ENCODE measurements at regions not wholly inside any gene's neighbourhood (a gene's known extent, or its start where the extent isn't known, plus 50 kb on each side); places are given as distances from the start of the nearest gene placed in this dataset.

GRCh38 chr16:86061318-86061695, 162.3 kb downstream of the IRF8 start:
- no peak for DNase-seq (ENCODE audit: low spot score)

GRCh38 chr16:86061721-86062120, 162.8 kb downstream of the IRF8 start:
- DNase-seq (ENCODE audit: low spot score), result no peak

GRCh38 chr16:86062271-86062965, 163.5 kb downstream of the IRF8 start:
- DNase-seq (ENCODE audit: low spot score), result no peak

- DNase-seq (ENCODE audit: low spot score), result no peak
Observed at GRCh38 chr16:86063760-86064405, 164.9 kb downstream of the IRF8 start.

GRCh38 chr16:86064431-86065250, 165.7 kb downstream of the IRF8 start:
- DNase-seq (ENCODE audit: low spot score), result no peak

- DNase-seq (ENCODE audit: low spot score), result no peak
Observed at GRCh38 chr16:86065711-86066110, 166.7 kb downstream of the IRF8 start.

- DNase-seq (ENCODE audit: low spot score), result no peak
Observed at GRCh38 chr16:86066811-86067210, 167.8 kb downstream of the IRF8 start.

DNA sequence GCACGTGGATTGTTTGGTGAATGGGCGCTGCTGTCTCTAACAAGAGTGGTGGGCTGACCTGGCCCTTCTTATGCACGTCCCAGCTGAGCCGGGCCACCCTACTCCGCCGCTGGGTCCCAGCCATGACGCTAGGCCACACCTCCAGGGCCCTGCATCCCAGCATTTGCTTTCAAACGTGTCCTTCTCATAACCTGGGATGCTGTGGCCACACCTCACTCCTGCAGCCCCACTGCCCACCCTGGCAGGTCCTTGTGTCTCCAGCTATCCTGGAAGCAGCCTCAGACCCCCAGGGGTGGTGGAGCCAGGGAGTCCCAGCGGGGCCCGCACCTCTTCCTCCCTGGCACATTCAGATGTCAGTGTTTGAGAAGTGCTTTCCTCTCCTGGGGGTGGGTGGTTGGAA, 168.6 kb downstream of the IRF8 start:
- DNase-seq (ENCODE audit: low spot score), result no peak

DNA sequence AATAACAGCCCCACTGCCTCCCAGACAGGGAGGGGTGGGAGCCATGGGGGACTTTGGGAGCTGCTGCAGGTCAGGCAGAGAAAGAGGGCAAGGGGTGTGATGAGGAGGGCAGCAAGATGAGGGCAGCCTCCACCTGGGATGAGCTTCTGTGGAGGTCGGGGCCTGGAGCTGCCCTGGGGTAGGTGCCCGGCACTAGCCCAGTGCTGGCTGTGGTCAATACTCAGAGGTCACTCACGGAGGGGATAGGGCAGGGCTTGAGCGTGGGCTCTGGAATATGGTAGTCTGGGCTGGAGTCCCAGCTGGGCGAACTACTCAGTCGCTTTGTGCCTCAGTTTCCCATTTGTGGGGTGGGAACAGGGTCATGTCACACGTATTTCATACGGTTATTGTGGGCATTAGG, 169.0 kb downstream of the IRF8 start:
- no peak for DNase-seq (ENCODE audit: low spot score)

- no peak for DNase-seq (ENCODE audit: low spot score)
Observed at GRCh38 chr16:86068722-86069121, 169.8 kb downstream of the IRF8 start.

DNA sequence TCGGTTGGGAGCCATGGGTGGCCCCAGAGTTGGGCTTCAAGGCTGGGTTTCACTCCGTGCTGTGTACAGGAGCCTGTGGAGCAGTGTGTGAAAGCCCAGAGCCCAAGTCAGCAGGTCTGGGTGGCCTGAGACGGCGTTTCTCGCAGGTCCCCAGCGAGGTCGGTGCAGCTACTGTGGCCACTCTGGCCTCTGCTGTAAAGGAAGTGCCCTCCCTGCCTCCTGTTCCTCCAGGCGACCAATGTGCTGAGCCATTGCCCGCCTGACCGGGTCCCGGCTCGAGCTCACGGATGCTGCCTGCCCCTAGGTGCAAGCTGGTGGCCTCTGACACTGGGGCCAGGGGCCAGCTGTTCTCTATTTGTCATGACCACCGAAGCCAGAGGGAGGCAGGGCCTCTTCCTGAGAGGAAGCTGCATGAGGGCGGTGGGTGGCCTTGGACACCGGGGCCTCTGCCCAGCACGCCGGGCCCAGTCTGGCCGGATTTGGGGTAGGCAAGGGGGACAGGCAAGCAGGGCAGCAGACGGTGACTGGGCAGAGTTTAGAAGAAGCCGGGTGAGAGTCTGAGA, 170.9 kb downstream of the IRF8 start:
- no peak for DNase-seq (ENCODE audit: low spot score)

DNA sequence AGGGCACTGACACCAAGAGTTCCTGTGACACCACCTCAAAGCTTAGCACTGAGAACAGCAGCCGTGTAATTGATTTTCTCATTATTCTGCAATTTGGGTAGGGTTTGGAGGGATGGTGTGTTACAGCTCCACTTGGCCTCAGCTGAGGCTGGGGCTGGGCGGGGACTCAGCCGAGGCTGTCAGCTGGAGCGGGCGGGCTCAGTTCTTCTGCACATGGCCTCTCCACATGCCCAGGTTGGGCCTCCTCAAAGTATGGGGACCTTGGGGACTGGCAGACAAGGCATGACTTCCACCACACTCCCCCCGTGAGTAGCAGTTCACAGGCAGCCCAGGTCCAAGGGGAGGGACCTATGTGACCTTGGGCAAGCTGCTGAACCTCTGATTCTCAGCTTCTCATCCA, 171.5 kb downstream of the IRF8 start:
- no peak for DNase-seq (ENCODE audit: low spot score)

DNA sequence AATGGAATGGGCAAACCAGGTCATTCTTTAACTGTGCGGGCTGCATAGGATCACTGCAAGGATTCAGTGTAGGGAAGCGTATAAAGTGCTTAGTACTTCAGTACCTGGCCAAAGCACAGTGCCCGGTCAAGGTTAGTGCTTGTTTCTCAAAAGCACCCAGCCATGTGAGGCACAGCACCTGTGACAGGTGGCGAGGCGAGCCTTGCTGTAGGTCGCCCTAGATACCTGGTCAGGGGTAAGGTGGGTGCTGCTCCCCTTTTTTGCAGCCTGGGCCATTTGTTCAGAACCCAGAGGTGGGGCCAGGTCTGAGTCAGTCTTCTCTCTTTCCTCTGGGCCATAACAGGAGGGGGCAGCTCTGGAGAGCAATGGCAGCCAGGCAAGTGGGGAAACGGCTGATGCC, 172.0 kb downstream of the IRF8 start:
- no peak for DNase-seq (ENCODE audit: low spot score)

DNA sequence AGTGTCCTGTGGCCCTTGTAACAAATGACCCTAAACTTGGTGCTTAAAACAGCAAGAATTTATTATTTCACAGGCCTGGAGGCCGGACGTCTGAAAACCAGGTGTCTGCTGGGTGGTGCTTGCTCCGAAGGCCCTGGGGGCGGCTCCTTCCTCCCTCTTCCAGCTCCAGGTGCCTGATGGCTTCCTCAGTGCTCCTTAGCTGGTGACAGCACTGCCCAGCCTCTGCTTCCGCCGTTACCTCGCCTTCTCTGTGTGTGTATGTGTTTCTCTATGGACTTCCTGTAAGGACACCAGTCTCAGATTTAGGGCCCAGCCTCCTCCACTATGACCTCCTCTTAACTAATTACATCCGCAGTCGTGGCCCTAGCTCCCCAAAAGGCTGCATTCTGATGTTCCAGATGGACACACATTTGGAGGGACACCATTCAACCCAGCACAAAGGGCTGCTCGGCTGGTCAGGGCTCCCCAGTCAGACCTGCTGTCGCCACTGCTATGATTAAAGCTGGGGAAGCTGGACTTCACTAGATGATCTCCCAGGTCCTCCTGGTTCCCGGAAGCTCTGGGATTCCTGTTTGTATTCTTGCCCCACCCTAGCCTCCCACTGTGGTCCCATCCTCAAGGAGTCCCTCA, 172.8 kb downstream of the IRF8 start:
- no peak for DNase-seq (ENCODE audit: low spot score)

DNA sequence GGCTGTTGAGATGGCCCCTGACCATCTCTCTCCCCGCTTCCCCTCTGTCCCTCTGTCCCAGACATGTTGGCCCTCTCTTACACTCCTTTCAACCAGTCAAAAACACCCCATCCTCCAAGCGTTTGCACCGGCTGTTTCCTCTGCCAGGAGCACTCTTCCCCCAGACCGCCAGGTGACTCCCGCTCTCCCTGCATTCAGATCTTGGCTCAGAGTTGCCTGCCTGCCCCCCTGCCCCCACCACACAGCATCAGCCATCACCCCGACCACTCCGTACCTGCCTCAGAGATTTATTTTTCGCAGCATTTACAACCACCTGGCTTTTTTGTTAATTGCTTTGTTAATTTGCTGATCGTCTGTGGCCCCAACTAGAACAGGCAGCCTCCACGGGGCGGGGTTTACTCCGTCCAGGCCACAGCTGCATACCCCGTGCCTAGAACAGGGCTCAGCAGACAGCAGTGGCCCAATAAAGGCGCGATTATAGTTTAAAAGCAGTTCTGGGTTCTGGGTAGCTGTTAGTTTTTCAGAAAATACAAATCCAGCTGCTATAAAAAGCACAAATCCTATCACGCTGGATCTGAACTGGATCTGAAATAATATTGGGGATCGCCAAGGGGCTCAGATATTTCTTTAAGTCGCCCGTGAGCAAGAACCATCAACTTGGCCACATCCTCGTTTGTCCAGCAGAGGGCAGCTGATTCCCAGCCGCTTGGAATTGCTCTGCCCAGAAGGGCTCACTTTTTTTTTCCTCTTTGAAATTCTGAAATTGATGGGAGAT, 173.6 kb downstream of the IRF8 start:
- DNase-seq (ENCODE audit: low spot score), result peak; percentile 57

GRCh38 chr16:86073103-86073625, 174.2 kb downstream of the IRF8 start:
- DNase-seq (ENCODE audit: low spot score), result no peak

DNA sequence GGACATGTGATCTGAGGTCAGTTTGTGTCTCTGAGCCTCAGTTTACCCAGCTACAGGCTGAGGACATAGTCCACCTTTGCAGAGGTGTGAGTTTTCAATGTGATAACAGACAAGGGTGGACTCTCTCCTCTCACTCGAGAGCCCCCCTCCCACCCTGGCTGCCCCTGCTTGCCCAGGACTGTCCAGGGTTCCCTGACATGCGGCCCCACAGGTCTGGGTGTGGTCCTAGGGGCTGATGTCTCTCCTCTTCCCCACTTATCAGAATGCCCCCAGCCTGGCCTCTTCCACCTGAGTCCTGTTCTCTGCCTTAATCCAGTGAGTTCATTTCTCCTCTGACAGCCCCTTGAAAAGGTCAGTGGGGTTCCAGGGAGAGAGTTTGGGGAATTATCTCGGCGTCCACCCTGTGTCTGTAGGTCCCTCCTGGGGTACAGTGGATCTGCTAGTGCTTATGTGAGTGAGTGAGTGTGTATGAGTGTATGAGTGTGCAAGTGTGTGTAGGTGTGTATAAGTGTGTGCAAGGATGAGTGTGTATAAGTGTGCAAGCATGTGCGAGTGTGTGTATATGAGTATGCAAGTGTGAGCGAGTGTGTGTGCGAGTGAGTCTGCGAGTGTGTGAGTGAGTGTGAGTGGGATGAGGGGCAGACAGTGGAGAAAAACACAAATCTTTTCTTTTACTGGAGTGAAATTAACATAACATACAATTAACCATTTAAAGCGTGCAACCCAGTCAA, 175.0 kb downstream of the IRF8 start:
- DNase-seq (ENCODE audit: low spot score), result no peak

DNA sequence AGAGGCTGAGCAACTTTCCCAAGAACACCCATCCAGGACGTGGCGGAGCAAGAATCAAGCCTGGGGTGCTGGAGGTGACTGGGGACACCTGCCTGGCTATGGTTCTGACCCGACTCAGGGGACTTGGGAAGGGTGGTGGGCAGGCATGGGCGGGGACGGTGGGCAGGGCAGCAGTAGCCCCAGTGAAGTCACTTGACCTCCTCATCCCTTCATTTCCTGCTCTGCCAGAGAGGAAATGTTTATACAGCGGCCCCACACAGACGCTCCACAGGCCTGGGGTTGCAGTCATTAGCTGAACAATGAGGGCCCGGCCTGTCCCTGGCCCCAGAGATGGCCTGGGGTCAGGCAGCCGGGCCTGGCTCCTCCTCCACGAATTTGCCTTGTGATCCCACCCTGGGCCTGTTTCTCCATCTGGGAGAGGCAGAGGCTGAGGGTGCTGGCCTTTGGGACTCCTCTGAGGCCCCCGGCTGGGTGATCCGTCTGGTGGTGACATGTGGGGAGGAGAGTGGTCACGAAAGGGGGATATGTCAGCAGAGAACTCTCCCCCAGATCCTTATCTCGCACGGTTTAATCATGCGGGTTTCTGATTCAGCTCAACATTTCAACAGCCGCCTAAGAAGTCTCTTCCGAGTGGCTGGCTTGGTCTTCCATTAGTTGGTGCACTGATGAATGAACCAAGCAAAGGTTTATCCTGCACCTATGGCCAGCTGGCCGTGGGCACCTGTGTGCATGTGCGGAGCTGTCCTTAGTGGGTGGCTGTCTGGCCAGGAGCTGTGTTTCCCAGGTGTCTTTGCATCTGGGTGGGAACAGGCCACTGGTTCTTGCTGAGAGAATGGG, 175.9 kb downstream of the IRF8 start:
- DNase-seq (ENCODE audit: low spot score), result no peak

- no peak for DNase-seq (ENCODE audit: low spot score)
Observed at GRCh38 chr16:86075488-86075785, 176.5 kb downstream of the IRF8 start.
